ENCODE measurements at regions not wholly inside any gene's neighbourhood (a gene's known extent, or its start where the extent isn't known, plus 50 kb on each side); places are given as distances from the start of the nearest gene placed in this dataset.
"Not testable (repeated sequence)": the region's sequence is repeated elsewhere in the genome, so short reads cannot be mapped to it uniquely, and the experiment has no call there.

GRCh38 chr2:226575928-226576327 lies 223.7 kb downstream of the IRS1 start:
- no peak for DNase-seq

GRCh38 chr2:226573158-226573557 lies 226.5 kb downstream of the IRS1 start:
- DNase-seq = no peak

GRCh38 chr2:226564667-226565066 lies 235.0 kb downstream of the IRS1 start:
- no peak for DNase-seq

GRCh38 chr2:226561962-226562361 lies 237.7 kb downstream of the IRS1 start:
- no peak for DNase-seq

- DNase-seq = no peak
These were observed 239.3 kb downstream of the IRS1 start for GRCh38 chr2:226560325-226560724.

GRCh38 chr2:226559536-226559935 lies 240.1 kb downstream of the IRS1 start:
- no peak for DNase-seq

- no peak for DNase-seq
These were observed 241.2 kb downstream of the IRS1 start for GRCh38 chr2:226558418-226558817.

- DNase-seq = no peak
These were observed 243.6 kb downstream of the IRS1 start for GRCh38 chr2:226556050-226556449.

- DNase-seq = no peak
These were observed 244.9 kb downstream of the IRS1 start for GRCh38 chr2:226554701-226555100.

- no peak for DNase-seq
These were observed 246.3 kb downstream of the IRS1 start for GRCh38 chr2:226553333-226553732.

GRCh38 chr2:226552571-226553285 lies 246.9 kb downstream of the IRS1 start:
- no peak for DNase-seq

- no peak for DNase-seq
These were observed 247.9 kb downstream of the IRS1 start for GRCh38 chr2:226551522-226552250.

GRCh38 chr2:226550801-226551200 lies 248.8 kb downstream of the IRS1 start:
- no peak for DNase-seq

- DNase-seq = no peak
These were observed 250.9 kb downstream of the IRS1 start for GRCh38 chr2:226548732-226549131.

GRCh38 chr2:226544596-226545210 lies 254.9 kb downstream of the IRS1 start:
- no peak for DNase-seq

GRCh38 chr2:226540204-226540994 lies 259.2 kb downstream of the IRS1 start:
- DNase-seq = no peak

- no peak for DNase-seq
These were observed 263.2 kb downstream of the IRS1 start for GRCh38 chr2:226536410-226536809.

- not testable (repeated sequence) for DNase-seq
These were observed 266.6 kb downstream of the IRS1 start for GRCh38 chr2:226532976-226533375.

- no peak for DNase-seq
These were observed 268.4 kb downstream of the IRS1 start for GRCh38 chr2:226531061-226531810.

- no peak for DNase-seq
These were observed 270.1 kb downstream of the IRS1 start for GRCh38 chr2:226529556-226529955.

- no peak for DNase-seq
These were observed 272.9 kb downstream of the IRS1 start for GRCh38 chr2:226526716-226527115.

- DNase-seq = peak in 1 of 2 donors; percentile 0
These were observed 275.2 kb downstream of the IRS1 start for GRCh38 chr2:226524381-226524843.
